Renal cortex interstitium (tissue), 11 donors: ENCODE measurements at regions not wholly inside any gene's neighbourhood (a gene's known extent, or its start where the extent isn't known, plus 50 kb on each side); places are given as distances from the start of the nearest gene placed in this dataset.

ENCODE experiments used
- DNase-seq, 11 donors: peaks; one replicate each; pipeline ENCODE4 v3.0.0-alpha.2; 2013; ENCODE audit warnings: low read depth in 9 of 11, low spot score in 4 of 11; ENCODE audit errors: extremely low read depth in 1 of 11

DNA sequence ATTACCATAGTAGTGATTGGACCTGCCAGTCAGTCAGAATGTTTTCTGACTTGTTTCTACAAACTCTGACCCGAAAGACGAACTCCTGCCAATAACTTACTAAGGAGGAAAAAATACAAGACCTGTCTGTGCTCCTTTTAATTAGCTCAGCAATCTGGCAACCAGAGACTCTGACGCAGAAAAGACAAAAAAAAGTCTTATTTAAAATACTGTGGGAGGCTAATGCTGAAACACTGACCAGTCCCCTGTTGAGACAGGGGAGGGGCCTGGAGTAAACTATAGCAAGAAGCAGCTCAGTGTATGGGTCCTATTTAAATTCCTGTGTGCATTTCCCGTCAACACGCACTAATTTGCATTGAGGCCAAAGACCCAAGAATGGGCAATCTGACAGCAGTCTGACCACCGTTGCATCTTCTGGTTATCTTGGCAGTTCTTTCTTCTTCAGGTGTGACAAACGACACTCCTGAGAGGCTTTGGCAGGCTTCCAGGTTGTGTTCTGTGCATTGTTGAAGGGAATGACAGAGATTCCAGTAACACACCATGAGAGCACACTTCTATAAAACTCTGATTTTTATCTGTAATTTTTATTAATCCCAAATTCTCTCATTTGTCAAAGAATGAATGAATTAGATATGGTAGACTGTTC, 1114.3 kb downstream of the IGSF11 start:
- DNase-seq = no peak

DNA sequence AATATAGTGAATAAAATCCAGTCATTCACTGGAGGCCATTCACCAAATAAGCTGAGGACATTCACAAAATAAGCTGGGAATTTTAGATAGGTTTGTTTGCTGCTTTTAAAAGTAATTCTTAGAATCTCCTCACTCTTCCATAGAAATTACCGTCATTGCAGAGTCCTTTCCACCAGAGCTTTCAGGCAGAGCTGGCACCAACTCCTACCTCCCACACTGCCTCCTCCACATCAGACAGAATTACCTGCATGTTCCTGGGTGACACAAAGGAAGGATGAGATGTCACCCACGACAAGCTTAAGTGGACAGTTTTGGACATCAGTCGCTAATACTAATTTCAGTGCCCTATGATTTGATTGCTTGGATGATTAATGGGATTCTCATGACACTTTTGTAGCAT, 1113.2 kb downstream of the IGSF11 start:
- no peak for DNase-seq

- DNase-seq = no peak
Measured at GRCh38 chr3:117922039-117922438, 1112.6 kb downstream of the IGSF11 start.

- DNase-seq = no peak
Measured at GRCh38 chr3:117926819-117927218, 1107.8 kb downstream of the IGSF11 start.

GRCh38 chr3:117927825-117928224, 1106.8 kb downstream of the IGSF11 start:
- DNase-seq = no peak

GRCh38 chr3:117928836-117929235, 1105.8 kb downstream of the IGSF11 start:
- DNase-seq = no peak

- no peak for DNase-seq
Measured at GRCh38 chr3:117932441-117932840, 1102.2 kb downstream of the IGSF11 start.

GRCh38 chr3:117936159-117936558, 1098.5 kb downstream of the IGSF11 start:
- DNase-seq = no peak

DNA sequence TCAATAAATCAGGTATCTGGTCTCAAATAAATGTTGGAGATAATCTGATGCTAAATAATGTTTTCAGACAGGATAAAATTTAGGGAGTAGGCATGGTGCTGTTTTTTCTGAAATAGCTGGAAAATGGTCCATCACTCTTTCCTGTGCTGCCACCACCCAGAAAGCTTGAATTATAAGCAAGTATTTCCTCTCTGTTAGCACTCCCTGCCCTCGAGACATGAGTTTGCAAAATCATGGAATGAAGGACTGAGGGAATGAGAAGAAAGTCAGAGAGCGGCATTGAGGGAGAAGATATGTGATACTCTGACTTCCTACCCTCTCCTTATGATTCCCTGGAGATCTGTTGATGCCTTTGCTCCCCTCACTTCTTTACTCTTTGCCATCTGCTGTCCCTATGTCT, 1095.7 kb downstream of the IGSF11 start:
- no peak for DNase-seq

GRCh38 chr3:117939425-117940027, 1095.1 kb downstream of the IGSF11 start:
- no peak for DNase-seq

GRCh38 chr3:117941015-117941414, 1093.6 kb downstream of the IGSF11 start:
- no peak for DNase-seq

DNA sequence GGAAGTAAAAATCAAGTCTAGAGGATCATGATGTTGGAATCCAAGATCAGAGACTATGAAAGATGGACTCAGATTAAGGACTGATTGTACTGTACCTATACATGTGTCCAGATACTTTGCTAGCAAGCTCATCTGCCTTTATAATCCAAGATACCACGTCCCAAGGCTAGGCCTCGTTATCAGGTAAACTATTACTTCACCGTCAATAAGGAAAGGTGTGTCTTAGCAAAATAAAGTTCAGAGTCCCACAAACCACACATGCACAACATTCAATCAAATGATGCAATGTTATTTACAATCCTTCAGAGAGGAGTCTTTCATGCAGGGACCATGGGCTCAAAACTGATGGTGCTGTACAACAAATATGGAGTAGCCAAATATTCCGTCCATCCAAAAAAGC, 1092.9 kb downstream of the IGSF11 start:
- no peak for DNase-seq

- no peak for DNase-seq
Measured at GRCh38 chr3:117954131-117954530, 1080.5 kb downstream of the IGSF11 start.

DNA sequence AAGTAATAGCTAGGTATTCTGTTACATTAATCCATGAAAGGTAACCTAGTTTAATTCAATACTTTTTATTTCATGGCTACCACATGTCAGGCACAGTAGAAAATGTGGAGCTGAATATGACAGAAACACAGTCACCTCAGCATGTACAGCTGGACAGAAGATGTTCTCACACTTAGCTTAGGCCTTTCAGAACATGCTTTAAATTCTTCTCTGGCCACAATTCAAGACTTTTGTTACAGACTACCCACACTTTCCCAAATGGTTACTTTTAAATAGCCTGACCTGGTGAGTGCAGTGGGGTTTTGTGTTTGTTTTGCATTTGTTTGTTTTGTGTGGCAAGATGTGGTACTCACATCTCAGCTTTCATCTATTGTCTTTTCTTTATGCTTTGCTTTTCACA, 1079.5 kb downstream of the IGSF11 start:
- no peak for DNase-seq

DNA sequence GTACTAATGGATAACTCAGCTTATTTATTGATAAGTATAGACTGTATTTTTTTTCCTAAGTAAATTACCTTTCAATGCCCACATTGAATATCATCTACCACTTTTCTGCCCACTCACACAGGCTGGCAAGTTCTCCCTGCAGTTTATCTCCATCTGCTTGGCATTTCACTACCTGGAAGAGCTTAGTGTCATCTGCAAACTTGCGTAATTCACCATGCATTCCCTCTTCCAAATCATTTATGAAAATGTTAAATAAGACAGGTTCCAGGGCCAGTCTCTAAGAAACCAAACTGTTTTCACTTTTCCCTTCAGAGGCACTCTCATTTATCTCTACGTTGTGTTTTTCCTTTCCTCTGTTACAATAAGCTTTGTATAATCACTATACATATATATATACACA, 1076.6 kb downstream of the IGSF11 start:
- no peak for DNase-seq

DNA sequence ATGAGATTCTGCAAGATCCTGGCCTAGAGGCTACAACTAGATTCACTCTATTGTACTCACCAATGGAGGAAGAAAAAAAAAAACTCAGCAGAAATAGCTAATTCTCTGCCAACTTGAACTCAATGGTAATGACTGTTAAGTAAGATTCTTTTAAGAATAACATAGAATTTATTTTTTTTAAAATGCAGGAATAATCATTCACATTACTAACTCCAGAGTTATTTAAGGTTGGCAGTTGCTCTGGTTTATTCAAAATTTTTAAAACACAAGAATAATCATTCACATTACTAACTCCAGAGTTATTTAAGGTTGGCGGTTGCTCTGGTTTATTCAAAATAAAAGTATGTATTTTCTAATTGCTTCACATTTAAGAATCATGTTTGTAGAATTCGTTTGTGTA, 1071.9 kb downstream of the IGSF11 start:
- no peak for DNase-seq

DNA sequence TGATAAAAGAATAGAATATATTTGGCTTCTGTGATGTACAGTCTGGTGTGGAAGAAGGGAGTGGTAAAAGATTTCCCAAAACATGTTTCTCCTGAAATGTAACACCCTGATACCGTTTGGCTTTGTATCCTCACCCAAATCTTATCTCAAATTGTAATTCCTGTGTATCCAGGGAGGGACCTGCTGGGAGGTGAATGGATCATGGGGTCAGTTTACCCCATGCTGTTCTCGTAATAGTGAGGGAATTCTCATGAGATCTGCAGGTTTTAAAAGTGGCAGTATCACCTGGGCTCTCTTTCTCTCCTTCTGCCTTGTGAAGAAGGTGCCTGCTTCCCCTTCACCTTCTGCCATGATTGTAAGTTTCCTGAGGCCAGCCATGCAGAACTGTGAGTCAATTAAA, 1070.8 kb downstream of the IGSF11 start:
- no peak for DNase-seq

DNA sequence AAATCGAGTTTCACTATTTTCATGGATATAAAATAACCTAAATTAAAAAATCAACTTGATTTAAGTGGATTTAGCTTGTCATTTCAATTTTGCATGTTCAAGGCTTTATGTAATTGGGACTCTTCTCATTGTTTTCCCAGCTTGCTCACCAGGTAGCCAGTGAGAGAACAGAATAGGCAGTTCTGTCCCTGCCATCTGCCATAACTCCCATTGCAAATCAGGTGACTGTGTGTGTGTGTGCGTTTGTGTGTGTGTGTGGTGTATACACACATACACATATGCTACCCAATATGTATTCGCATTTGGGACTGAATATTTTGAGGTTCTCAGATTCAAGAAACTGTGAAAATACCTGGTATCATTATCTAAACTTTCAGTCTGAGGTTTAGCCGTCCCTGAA, 1069.8 kb downstream of the IGSF11 start:
- no peak for DNase-seq

DNA sequence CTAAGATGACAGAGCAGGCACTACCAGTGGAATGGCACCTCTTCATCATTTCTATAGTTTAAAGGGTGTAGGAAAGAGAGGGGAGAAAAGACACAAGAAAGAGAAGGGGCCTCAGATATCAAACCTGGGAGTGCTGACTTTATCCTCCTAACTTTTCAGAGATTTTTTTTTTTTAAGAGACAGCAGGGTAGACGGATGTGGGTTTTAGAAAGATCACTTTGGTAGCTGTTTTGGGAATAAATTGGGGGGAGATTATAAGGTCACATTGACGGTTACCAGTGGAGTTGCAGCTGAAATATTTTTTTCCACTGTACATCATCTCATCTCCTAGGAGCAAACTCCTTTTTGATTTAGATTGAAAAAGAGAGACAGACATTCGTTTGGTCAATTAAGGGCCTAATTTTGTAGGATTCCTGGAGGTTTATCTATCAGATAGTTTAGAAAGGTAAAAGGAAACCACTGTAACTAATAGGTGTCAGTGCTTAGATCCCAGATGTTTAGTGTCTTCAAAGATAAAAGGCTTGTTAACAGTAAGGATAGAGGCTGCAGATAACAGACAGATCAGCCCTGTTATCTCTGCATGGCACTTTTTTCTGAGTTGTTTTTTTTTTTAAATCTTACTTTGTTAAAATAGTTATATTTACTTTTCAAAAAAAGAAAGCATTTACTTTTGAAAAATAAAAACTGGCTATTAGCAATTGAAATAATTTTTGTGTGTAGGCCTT, 1057.0 kb downstream of the IGSF11 start:
- DNase-seq = no peak

- DNase-seq = no peak
Measured at GRCh38 chr3:117979466-117979865, 1055.2 kb downstream of the IGSF11 start.

DNA sequence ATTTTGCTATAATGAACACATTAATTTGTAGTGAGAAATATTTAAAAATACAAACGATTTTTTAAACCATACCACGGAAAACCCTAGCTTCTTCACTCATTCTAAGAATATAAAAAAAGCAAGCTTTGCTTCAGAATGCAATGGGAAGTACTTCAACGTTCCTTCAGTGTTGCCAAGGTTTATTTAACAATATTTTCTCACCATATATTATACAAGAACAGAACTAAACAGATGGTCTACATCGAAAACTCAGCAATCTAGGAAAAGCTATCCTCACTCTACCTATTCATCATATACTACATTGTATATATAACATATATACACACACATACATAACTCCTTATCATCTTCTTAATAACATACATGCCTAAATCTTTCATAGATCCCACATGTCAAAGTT, 1047.4 kb downstream of the IGSF11 start:
- DNase-seq = no peak
